Liver (tissue), 8 donors: ENCODE measurements at regions not wholly inside any gene's neighbourhood (a gene's known extent, or its start where the extent isn't known, plus 50 kb on each side); places are given as distances from the start of the nearest gene placed in this dataset.

Source experiments
- DNase-seq: peaks from one replicate; pipeline ENCODE4 v3.0.0-alpha.2; 2017; ENCODE audit warnings: low spot score
- H3K27ac ChIP-seq, 2 donors: one replicate each; pipeline ENCODE4 v1.7.0; 2013; ENCODE audit warnings: inconsistent platforms in 2 of 2, low read length in 2 of 2, control low read depth in 1 of 2, low read depth in 1 of 2, mild to moderate bottlenecking in 1 of 2
- H3K27me3 ChIP-seq, 4 donors: one replicate each; pipeline versions ENCODE4 v1.6.1 to v1.7.0; 2013; ENCODE audit warnings: low read length in 3 of 4, inconsistent platforms in 1 of 4, mild to moderate bottlenecking in 1 of 4, moderate library complexity in 1 of 4; ENCODE audit not compliant: control insufficient read depth in 4 of 4, insufficient read depth in 4 of 4
- H3K36me3 ChIP-seq, 4 donors: one replicate each; pipeline versions ENCODE4 v1.6.1 to v1.7.0; 2013; ENCODE audit warnings: low read length in 3 of 4, mild to moderate bottlenecking in 3 of 4, low read depth in 1 of 4, moderate library complexity in 1 of 4; ENCODE audit not compliant: control insufficient read depth in 4 of 4, insufficient read depth in 3 of 4
- H3K4me1 ChIP-seq, 4 donors: one replicate each; pipeline versions ENCODE4 v1.6.1 to v1.7.0; 2013; ENCODE audit warnings: low read length in 3 of 4, mild to moderate bottlenecking in 3 of 4, moderate library complexity in 1 of 4; ENCODE audit not compliant: control insufficient read depth in 4 of 4, insufficient read depth in 4 of 4
- H3K4me3 ChIP-seq, 3 donors: one replicate each; pipeline versions ENCODE4 v1.6.1 to v1.7.0; 2013; ENCODE audit warnings: low read length in 3 of 3, control low read depth in 1 of 3, low read depth in 1 of 3, mild to moderate bottlenecking in 1 of 3
- H3K9ac ChIP-seq, 2 donors: one replicate each; pipeline ENCODE4 v1.7.0; 2013; ENCODE audit warnings: low read length in 2 of 2, mild to moderate bottlenecking in 2 of 2, moderate library complexity in 2 of 2, control low read depth in 1 of 2, low read depth in 1 of 2
- H3K9me3 ChIP-seq, 4 donors: one replicate each; pipeline versions ENCODE4 v1.6.1 to v1.7.0; 2013; ENCODE audit warnings: low read length in 3 of 4; ENCODE audit not compliant: control insufficient read depth in 4 of 4
- CTCF ChIP-seq: fragments of 150-350 bp; IDR thresholded peaks from 2 replicates; pipeline ENCODE4 v1.5.1; 2017; ENCODE audit warnings: improper control_type of control experiment, low read depth, low read length; ENCODE audit not compliant: missing input control
- EGR1 ChIP-seq, 2 donors: IDR thresholded peaks; 2 replicates each; pipeline ENCODE4 v1.6.1; 2016 to 2018; ENCODE audit warnings: antibody characterized with exemption in 2 of 2, low read depth in 2 of 2
- FOXA1 ChIP-seq: IDR thresholded peaks from 2 replicates; pipeline ENCODE4 v1.6.1; 2016; ENCODE audit warnings: antibody characterized with exemption
- FOXA2 ChIP-seq: IDR thresholded peaks from 2 replicates; pipeline ENCODE4 v1.6.1; 2016; ENCODE audit warnings: antibody characterized with exemption
- GABPA ChIP-seq, 2 donors: IDR thresholded peaks in 1 of 2; conservative IDR thresholded peaks in 1 of 2; 2 replicates each; pipeline ENCODE4 v1.6.1; 2016; ENCODE audit warnings: antibody characterized with exemption in 2 of 2, mild to moderate bottlenecking in 1 of 2, moderate library complexity in 1 of 2
- HNF4A ChIP-seq, 2 donors: conservative IDR thresholded peaks; 2 replicates each; pipeline ENCODE4 v1.6.1; 2016; ENCODE audit warnings: antibody characterized with exemption in 2 of 2, mild to moderate bottlenecking in 2 of 2
- MAX ChIP-seq: IDR thresholded peaks from 2 replicates; pipeline ENCODE4 v1.6.1; 2016; ENCODE audit warnings: antibody characterized with exemption
- NR2F2 ChIP-seq: IDR thresholded peaks from 2 replicates; pipeline ENCODE4 v1.6.1; 2016; ENCODE audit warnings: antibody characterized with exemption
- RAD21 ChIP-seq, 2 donors: IDR thresholded peaks; 2 replicates each; pipeline ENCODE4 v1.6.1; 2016; ENCODE audit warnings: antibody characterized with exemption in 2 of 2, mild to moderate bottlenecking in 2 of 2
- RXRA ChIP-seq, 2 donors: IDR thresholded peaks; 2 replicates each; pipeline ENCODE4 v1.6.1; 2017 to 2018; ENCODE audit warnings: antibody characterized with exemption in 2 of 2, mild to moderate bottlenecking in 1 of 2
- SP1 ChIP-seq: IDR thresholded peaks from 2 replicates; pipeline ENCODE4 v1.6.1; 2018; ENCODE audit warnings: antibody characterized with exemption, mild to moderate bottlenecking
- WGBS: extraction: QIAGEN DNeasy Blood & Tissue Kit; methylation state at CpG from one replicate; pipeline ENCODE4 v1.1.7; 2013; 5-methylcytosine and 5-hydroxymethylcytosine counted together
- TF ChIP-seq, protein P1 (sequence below): IDR thresholded peaks from 2 replicates; pipeline ENCODE4 v1.6.1; 2016; ENCODE audit warnings: antibody characterized with exemption
- TF ChIP-seq, protein P2 (sequence below): IDR thresholded peaks from 2 replicates; pipeline ENCODE4 v1.6.1; 2016; ENCODE audit warnings: antibody characterized with exemption, mild to moderate bottlenecking
- donor health status: healthy.
- donor health status: healthy.
- donor health status: healthy.
- donor health status: healthy.
- donor health status: healthy.

DNA sequence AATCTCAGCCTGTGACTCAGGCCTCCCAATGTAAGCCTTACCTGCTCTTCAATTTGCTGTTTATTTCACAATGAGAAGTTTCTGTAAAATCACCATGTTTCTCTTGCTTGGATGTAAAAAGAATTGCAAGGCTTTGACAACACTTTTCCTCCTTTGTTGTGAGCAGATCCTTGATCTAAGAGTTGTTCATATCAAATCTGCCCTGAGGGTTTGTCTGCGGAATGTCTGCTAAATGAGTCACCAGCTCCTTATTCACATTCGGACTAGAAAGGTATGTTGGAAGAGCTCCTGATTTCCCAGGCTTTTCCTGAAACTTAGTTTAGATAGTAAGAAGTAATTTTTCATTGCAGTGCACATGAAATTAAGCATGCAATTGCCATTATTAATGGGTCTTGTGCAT, 268.2 kb upstream of the TCF4 start:
- WGBS = 90% methylated on average over 2 of the region's 2 CpGs
- no peaks in the 10 kb centered on the region for H3K4me1 ChIP-seq
- no peak for DNase-seq
- H3K9me3 ChIP-seq = no peaks in the 10 kb centered on the region
- H3K9ac ChIP-seq = no peak overlapping the region
- no peaks in the 10 kb centered on the region for H3K27me3 ChIP-seq
- TF ChIP-seq, protein P1, sequence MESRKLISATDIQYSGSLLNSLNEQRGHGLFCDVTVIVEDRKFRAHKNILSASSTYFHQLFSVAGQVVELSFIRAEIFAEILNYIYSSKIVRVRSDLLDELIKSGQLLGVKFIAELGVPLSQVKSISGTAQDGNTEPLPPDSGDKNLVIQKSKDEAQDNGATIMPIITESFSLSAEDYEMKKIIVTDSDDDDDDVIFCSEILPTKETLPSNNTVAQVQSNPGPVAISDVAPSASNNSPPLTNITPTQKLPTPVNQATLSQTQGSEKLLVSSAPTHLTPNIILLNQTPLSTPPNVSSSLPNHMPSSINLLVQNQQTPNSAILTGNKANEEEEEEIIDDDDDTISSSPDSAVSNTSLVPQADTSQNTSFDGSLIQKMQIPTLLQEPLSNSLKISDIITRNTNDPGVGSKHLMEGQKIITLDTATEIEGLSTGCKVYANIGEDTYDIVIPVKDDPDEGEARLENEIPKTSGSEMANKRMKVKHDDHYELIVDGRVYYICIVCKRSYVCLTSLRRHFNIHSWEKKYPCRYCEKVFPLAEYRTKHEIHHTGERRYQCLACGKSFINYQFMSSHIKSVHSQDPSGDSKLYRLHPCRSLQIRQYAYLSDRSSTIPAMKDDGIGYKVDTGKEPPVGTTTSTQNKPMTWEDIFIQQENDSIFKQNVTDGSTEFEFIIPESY = no peak
- no peak for TF ChIP-seq FOXA1
- no peak for TF ChIP-seq RXRA (IDR thresholded peaks at IDR 0.05)
- no peak for TF ChIP-seq CTCF
- no peak for TF ChIP-seq NR2F2
- TF ChIP-seq HNF4A (conservative IDR thresholded peaks at IDR 0.05) = no peak
- no peak for TF ChIP-seq RAD21 (IDR thresholded peaks at IDR 0.05)
- TF ChIP-seq, protein P2, sequence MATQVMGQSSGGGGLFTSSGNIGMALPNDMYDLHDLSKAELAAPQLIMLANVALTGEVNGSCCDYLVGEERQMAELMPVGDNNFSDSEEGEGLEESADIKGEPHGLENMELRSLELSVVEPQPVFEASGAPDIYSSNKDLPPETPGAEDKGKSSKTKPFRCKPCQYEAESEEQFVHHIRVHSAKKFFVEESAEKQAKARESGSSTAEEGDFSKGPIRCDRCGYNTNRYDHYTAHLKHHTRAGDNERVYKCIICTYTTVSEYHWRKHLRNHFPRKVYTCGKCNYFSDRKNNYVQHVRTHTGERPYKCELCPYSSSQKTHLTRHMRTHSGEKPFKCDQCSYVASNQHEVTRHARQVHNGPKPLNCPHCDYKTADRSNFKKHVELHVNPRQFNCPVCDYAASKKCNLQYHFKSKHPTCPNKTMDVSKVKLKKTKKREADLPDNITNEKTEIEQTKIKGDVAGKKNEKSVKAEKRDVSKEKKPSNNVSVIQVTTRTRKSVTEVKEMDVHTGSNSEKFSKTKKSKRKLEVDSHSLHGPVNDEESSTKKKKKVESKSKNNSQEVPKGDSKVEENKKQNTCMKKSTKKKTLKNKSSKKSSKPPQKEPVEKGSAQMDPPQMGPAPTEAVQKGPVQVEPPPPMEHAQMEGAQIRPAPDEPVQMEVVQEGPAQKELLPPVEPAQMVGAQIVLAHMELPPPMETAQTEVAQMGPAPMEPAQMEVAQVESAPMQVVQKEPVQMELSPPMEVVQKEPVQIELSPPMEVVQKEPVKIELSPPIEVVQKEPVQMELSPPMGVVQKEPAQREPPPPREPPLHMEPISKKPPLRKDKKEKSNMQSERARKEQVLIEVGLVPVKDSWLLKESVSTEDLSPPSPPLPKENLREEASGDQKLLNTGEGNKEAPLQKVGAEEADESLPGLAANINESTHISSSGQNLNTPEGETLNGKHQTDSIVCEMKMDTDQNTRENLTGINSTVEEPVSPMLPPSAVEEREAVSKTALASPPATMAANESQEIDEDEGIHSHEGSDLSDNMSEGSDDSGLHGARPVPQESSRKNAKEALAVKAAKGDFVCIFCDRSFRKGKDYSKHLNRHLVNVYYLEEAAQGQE = no peak
- no peak for TF ChIP-seq FOXA2
- no peaks in the 10 kb centered on the region for H3K36me3 ChIP-seq
- no peak overlapping the region for H3K4me3 ChIP-seq
- H3K27ac ChIP-seq = no peak overlapping the region

DNA sequence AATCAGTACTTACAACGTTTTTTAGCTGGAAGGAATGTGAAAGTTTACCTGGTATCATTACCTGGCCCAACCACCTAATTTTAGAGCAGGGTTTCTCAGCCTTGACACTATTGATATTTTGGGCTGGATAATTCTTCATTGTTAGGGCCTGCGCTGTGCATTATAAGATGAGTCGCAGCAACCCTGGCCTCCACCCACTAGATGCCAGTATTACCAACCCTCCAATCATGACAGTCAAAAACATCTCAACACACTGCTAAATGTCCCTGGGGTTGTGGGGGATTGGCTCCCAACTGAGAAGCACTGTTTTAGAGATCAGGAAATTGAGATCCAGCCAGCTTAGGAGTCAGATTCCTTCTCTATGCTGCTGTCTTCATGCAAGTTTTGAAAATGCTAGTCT, 265.3 kb upstream of the TCF4 start:
- H3K36me3 ChIP-seq = no peaks in the 10 kb centered on the region
- DNase-seq = no peak
- no peak overlapping the region for H3K4me3 ChIP-seq
- no peaks in the 10 kb centered on the region for H3K9me3 ChIP-seq
- 82% methylated on average over 3 of the region's 3 CpGs for WGBS
- H3K27ac ChIP-seq = no peak overlapping the region
- no peaks in the 10 kb centered on the region for H3K4me1 ChIP-seq
- H3K27me3 ChIP-seq = no peaks in the 10 kb centered on the region
- no peak overlapping the region for H3K9ac ChIP-seq
- TF ChIP-seq MAX (no peak), CTCF (no peak), FOXA2 (no peak), FOXA1 (no peak), SP1 (no peak), EGR1 (IDR thresholded peaks at IDR 0.05; ENCODE audit: low read depth in 2 of 2) (no peak), GABPA (IDR thresholded peaks at IDR 0.05 in 1 of 2, conservative IDR thresholded peaks at IDR 0.05 in 1 of 2) (no peak), HNF4A (conservative IDR thresholded peaks at IDR 0.05) (no peak)
- TF ChIP-seq, protein P2 = no peak
